ENCODE measurements at regions not wholly inside any gene's neighbourhood (a gene's known extent, or its start where the extent isn't known, plus 50 kb on each side); places are given as distances from the start of the nearest gene placed in this dataset.

- TF ChIP-seq EP300 (IDR thresholded peaks at IDR 0.05; ENCODE audit: borderline replicate concordance) = no peak
- no peak for TF ChIP-seq NFIC (IDR thresholded peaks at IDR 0.05)
- no peak for TF ChIP-seq YY1 (IDR thresholded peaks at IDR 0.05; ENCODE audit: low read depth)
- TF ChIP-seq ZBTB7A (IDR thresholded peaks at IDR 0.05; ENCODE audit: low read depth) = no peak
- TF ChIP-seq USF1 (IDR thresholded peaks at IDR 0.05) = no peak
- no peak for TF ChIP-seq TAF1 (IDR thresholded peaks at IDR 0.05; ENCODE audit: low read depth)
- no peak for TF ChIP-seq EGR1 (IDR thresholded peaks at IDR 0.05)
- TF ChIP-seq RAD21 (IDR thresholded peaks at IDR 0.05; ENCODE audit: low read depth) = no peak
- TF ChIP-seq MAX (IDR thresholded peaks at IDR 0.05) = no peak
- TF ChIP-seq TEAD4 (IDR thresholded peaks at IDR 0.05) = no peak
- no peak for TF ChIP-seq CEBPB (IDR thresholded peaks at IDR 0.05)
- TF ChIP-seq FOXM1 (IDR thresholded peaks at IDR 0.05; ENCODE audit: borderline replicate concordance, low read depth) = no peak
- TF ChIP-seq CREB1 (IDR thresholded peaks at IDR 0.05; ENCODE audit: low read depth) = no peak
- TF ChIP-seq TCF12 (IDR thresholded peaks at IDR 0.05; ENCODE audit: low read depth) = no peak
- TF ChIP-seq REST (IDR thresholded peaks at IDR 0.05; ENCODE audit: low read depth) = no peak
These were observed 624.2 kb downstream of the PCDH18 start for GRCh38 chr4:136908122-136908521.

- TF ChIP-seq CEBPB (IDR thresholded peaks at IDR 0.05) (no peak), ZBTB7A (IDR thresholded peaks at IDR 0.05; ENCODE audit: low read depth) (no peak), EP300 (IDR thresholded peaks at IDR 0.05; ENCODE audit: borderline replicate concordance) (no peak), TEAD4 (IDR thresholded peaks at IDR 0.05) (no peak), CREB1 (IDR thresholded peaks at IDR 0.05; ENCODE audit: low read depth) (no peak), EGR1 (IDR thresholded peaks at IDR 0.05) (no peak), YY1 (IDR thresholded peaks at IDR 0.05; ENCODE audit: low read depth) (no peak), USF1 (IDR thresholded peaks at IDR 0.05) (no peak), MAX (IDR thresholded peaks at IDR 0.05) (no peak), RAD21 (IDR thresholded peaks at IDR 0.05; ENCODE audit: low read depth) (no peak), NFIC (IDR thresholded peaks at IDR 0.05) (no peak), FOXM1 (IDR thresholded peaks at IDR 0.05; ENCODE audit: borderline replicate concordance, low read depth) (no peak), REST (IDR thresholded peaks at IDR 0.05; ENCODE audit: low read depth) (no peak), TCF12 (IDR thresholded peaks at IDR 0.05; ENCODE audit: low read depth) (no peak), TAF1 (IDR thresholded peaks at IDR 0.05; ENCODE audit: low read depth) (no peak)
These were observed 631.6 kb downstream of the PCDH18 start for GRCh38 chr4:136900696-136901095.

GRCh38 chr4:136898590-136899248 lies 633.6 kb downstream of the PCDH18 start:
- TF ChIP-seq FOXM1 (IDR thresholded peaks at IDR 0.05; ENCODE audit: borderline replicate concordance, low read depth) (no peak), CREB1 (IDR thresholded peaks at IDR 0.05; ENCODE audit: low read depth) (no peak), ZBTB7A (IDR thresholded peaks at IDR 0.05; ENCODE audit: low read depth) (no peak), USF1 (IDR thresholded peaks at IDR 0.05) (no peak), EGR1 (IDR thresholded peaks at IDR 0.05) (no peak)

- TF ChIP-seq EGR1 (IDR thresholded peaks at IDR 0.05) = no peak
- no peak for TF ChIP-seq TAF1 (IDR thresholded peaks at IDR 0.05; ENCODE audit: low read depth)
- no peak for TF ChIP-seq YY1 (IDR thresholded peaks at IDR 0.05; ENCODE audit: low read depth)
- no peak for TF ChIP-seq ZBTB7A (IDR thresholded peaks at IDR 0.05; ENCODE audit: low read depth)
- TF ChIP-seq CEBPB (IDR thresholded peaks at IDR 0.05) = no peak
- no peak for TF ChIP-seq TEAD4 (IDR thresholded peaks at IDR 0.05)
- no peak for TF ChIP-seq NFIC (IDR thresholded peaks at IDR 0.05)
- TF ChIP-seq RAD21 (IDR thresholded peaks at IDR 0.05; ENCODE audit: low read depth) = no peak
- no peak for TF ChIP-seq REST (IDR thresholded peaks at IDR 0.05; ENCODE audit: low read depth)
- no peak for TF ChIP-seq USF1 (IDR thresholded peaks at IDR 0.05)
- no peak for TF ChIP-seq EP300 (IDR thresholded peaks at IDR 0.05; ENCODE audit: borderline replicate concordance)
- TF ChIP-seq CREB1 (IDR thresholded peaks at IDR 0.05; ENCODE audit: low read depth) = no peak
- TF ChIP-seq MAX (IDR thresholded peaks at IDR 0.05) = no peak
These were observed 638.7 kb downstream of the PCDH18 start for GRCh38 chr4:136893573-136893972.

Data from Ishikawa (cell line).